ENCODE measurements at regions not wholly inside any gene's neighbourhood (a gene's known extent, or its start where the extent isn't known, plus 50 kb on each side); places are given as distances from the start of the nearest gene placed in this dataset.

- Histone ChIP-seq H3K9me3 (ENCODE audit: insufficient read depth, low read depth, low read length) (no peaks in the 10 kb centered on the region), H4K20me1 (ENCODE audit: insufficient read depth, low read length, poor library complexity, severe bottlenecking) (no peaks in the 10 kb centered on the region), H3K4me2 (ENCODE audit: low read depth, low read length, poor library complexity, severe bottlenecking) (no peak overlapping the region), H3K4me3 (ENCODE audit: low read length, poor library complexity, severe bottlenecking) (no peak overlapping the region), H3K9me2 (replicated peaks; ENCODE audit: low read depth, low read length) (no peaks in the 10 kb centered on the region), H3K4me1 (ENCODE audit: insufficient read depth, low read length, poor library complexity, severe bottlenecking) (no peaks in the 10 kb centered on the region), H3K9ac (ENCODE audit: low read depth, low read length, poor library complexity, severe bottlenecking) (no peak overlapping the region), H3K79me2 (ENCODE audit: insufficient read depth, low read length) (no peaks in the 10 kb centered on the region), H3K36me3 (ENCODE audit: insufficient read depth, low read length) (no peaks in the 10 kb centered on the region), H3F3A (ENCODE audit: low read depth) (no peaks in the 10 kb centered on the region), H2AFZ (ENCODE audit: low read length) (no peak overlapping the region), H3K27me3 (ENCODE audit: insufficient read depth, low read length, poor library complexity, severe bottlenecking) (no peaks in the 10 kb centered on the region)
- no peak for TF ChIP-seq CTCF (conservative IDR thresholded peaks at IDR 0.05; ENCODE audit: low read length)
Measured at GRCh38 chr3:106014518-106014917, 145.7 kb upstream of the CBLB start.

- Histone ChIP-seq H3F3A (ENCODE audit: low read depth) (no peaks in the 10 kb centered on the region), H3K9me2 (replicated peaks; ENCODE audit: low read depth, low read length) (no peaks in the 10 kb centered on the region), H2AFZ (ENCODE audit: low read length) (no peak overlapping the region), H3K4me3 (ENCODE audit: low read length, poor library complexity, severe bottlenecking) (no peak overlapping the region), H3K27me3 (ENCODE audit: insufficient read depth, low read length, poor library complexity, severe bottlenecking) (no peaks in the 10 kb centered on the region), H3K4me2 (ENCODE audit: low read depth, low read length, poor library complexity, severe bottlenecking) (no peak overlapping the region), H3K9me3 (ENCODE audit: insufficient read depth, low read depth, low read length) (no peaks in the 10 kb centered on the region), H3K79me2 (ENCODE audit: insufficient read depth, low read length) (no peaks in the 10 kb centered on the region), H3K9ac (ENCODE audit: low read depth, low read length, poor library complexity, severe bottlenecking) (no peak overlapping the region), H3K36me3 (ENCODE audit: insufficient read depth, low read length) (no peaks in the 10 kb centered on the region), H3K4me1 (ENCODE audit: insufficient read depth, low read length, poor library complexity, severe bottlenecking) (no peaks in the 10 kb centered on the region), H4K20me1 (ENCODE audit: insufficient read depth, low read length, poor library complexity, severe bottlenecking) (no peaks in the 10 kb centered on the region)
- TF ChIP-seq EZH2phosphoT487 (IDR thresholded peaks at IDR 0.05; ENCODE audit: borderline replicate concordance) = no peak
- TF ChIP-seq CTCF (conservative IDR thresholded peaks at IDR 0.05; ENCODE audit: low read length) = no peak
Measured at GRCh38 chr3:106014971-106015370, 146.2 kb upstream of the CBLB start.

- TF ChIP-seq EZH2phosphoT487 (IDR thresholded peaks at IDR 0.05; ENCODE audit: borderline replicate concordance) (no peak), CTCF (conservative IDR thresholded peaks at IDR 0.05; ENCODE audit: low read length) (no peak)
- H4K20me1 ChIP-seq (ENCODE audit: insufficient read depth, low read length, poor library complexity, severe bottlenecking) = no peaks in the 10 kb centered on the region
- no peak overlapping the region for H3K4me2 ChIP-seq (ENCODE audit: low read depth, low read length, poor library complexity, severe bottlenecking)
- no peaks in the 10 kb centered on the region for H3K9me3 ChIP-seq (ENCODE audit: insufficient read depth, low read depth, low read length)
- no peaks in the 10 kb centered on the region for H3F3A ChIP-seq (ENCODE audit: low read depth)
- H3K27me3 ChIP-seq (ENCODE audit: insufficient read depth, low read length, poor library complexity, severe bottlenecking) = no peaks in the 10 kb centered on the region
- no peaks in the 10 kb centered on the region for H3K79me2 ChIP-seq (ENCODE audit: insufficient read depth, low read length)
- no peaks in the 10 kb centered on the region for H3K4me1 ChIP-seq (ENCODE audit: insufficient read depth, low read length, poor library complexity, severe bottlenecking)
- no peaks in the 10 kb centered on the region for H3K36me3 ChIP-seq (ENCODE audit: insufficient read depth, low read length)
- no peak overlapping the region for H2AFZ ChIP-seq (ENCODE audit: low read length)
- no peak overlapping the region for H3K4me3 ChIP-seq (ENCODE audit: low read length, poor library complexity, severe bottlenecking)
- no peaks in the 10 kb centered on the region for H3K9me2 ChIP-seq (replicated peaks; ENCODE audit: low read depth, low read length)
- H3K9ac ChIP-seq (ENCODE audit: low read depth, low read length, poor library complexity, severe bottlenecking) = no peak overlapping the region
Measured at GRCh38 chr3:106018102-106018501, 149.3 kb upstream of the CBLB start.
